OCI-LY1 (cell line): ENCODE measurements at regions not wholly inside any gene's neighbourhood (a gene's known extent, or its start where the extent isn't known, plus 50 kb on each side); places are given as distances from the start of the nearest gene placed in this dataset.

Source experiments
- EZH2 ChIP-seq: fragments of 200-600 bp; sonication (generic), shearing (Covaris generic); IDR thresholded peaks from 2 replicates; pipeline ENCODE4 v1.8.0; 2017; ENCODE audit warnings: borderline replicate concordance, mixed run types, mild to moderate bottlenecking, antibody characterized with exemption, low read length, moderate library complexity, mixed read lengths
- TF ChIP-seq, protein P1 (sequence below): fragments of 200-600 bp; sonication (generic), shearing (Covaris generic); IDR thresholded peaks from 2 replicates; pipeline ENCODE4 v1.5.1; 2017; ENCODE audit warnings: mild to moderate bottlenecking, antibody characterized with exemption, low read length, moderate library complexity, mixed read lengths

DNA sequence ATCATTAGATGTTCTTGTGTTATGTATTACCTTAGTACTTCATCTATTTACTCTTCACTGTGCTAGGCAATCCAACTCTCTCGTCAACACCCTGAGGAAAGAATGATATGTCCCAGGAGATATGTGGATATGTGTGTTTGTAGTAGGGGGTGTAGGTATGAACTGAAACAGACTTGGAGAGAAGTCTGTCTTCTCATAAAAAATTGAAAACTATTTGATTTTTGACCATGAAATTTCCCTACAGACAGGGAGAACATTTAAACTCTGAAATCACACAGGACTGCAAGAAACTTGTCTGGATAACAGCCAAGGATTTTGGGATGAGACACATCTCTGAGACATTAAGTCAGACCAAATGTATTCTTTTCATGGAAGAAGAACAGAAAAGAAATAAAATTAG, 967.0 kb upstream of the FAT3 start:
- TF ChIP-seq, protein P1, sequence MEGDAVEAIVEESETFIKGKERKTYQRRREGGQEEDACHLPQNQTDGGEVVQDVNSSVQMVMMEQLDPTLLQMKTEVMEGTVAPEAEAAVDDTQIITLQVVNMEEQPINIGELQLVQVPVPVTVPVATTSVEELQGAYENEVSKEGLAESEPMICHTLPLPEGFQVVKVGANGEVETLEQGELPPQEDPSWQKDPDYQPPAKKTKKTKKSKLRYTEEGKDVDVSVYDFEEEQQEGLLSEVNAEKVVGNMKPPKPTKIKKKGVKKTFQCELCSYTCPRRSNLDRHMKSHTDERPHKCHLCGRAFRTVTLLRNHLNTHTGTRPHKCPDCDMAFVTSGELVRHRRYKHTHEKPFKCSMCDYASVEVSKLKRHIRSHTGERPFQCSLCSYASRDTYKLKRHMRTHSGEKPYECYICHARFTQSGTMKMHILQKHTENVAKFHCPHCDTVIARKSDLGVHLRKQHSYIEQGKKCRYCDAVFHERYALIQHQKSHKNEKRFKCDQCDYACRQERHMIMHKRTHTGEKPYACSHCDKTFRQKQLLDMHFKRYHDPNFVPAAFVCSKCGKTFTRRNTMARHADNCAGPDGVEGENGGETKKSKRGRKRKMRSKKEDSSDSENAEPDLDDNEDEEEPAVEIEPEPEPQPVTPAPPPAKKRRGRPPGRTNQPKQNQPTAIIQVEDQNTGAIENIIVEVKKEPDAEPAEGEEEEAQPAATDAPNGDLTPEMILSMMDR, result no peak
- no peak for TF ChIP-seq EZH2
